ENCODE measurements at regions not wholly inside any gene's neighbourhood (a gene's known extent, or its start where the extent isn't known, plus 50 kb on each side); places are given as distances from the start of the nearest gene placed in this dataset.

DNA sequence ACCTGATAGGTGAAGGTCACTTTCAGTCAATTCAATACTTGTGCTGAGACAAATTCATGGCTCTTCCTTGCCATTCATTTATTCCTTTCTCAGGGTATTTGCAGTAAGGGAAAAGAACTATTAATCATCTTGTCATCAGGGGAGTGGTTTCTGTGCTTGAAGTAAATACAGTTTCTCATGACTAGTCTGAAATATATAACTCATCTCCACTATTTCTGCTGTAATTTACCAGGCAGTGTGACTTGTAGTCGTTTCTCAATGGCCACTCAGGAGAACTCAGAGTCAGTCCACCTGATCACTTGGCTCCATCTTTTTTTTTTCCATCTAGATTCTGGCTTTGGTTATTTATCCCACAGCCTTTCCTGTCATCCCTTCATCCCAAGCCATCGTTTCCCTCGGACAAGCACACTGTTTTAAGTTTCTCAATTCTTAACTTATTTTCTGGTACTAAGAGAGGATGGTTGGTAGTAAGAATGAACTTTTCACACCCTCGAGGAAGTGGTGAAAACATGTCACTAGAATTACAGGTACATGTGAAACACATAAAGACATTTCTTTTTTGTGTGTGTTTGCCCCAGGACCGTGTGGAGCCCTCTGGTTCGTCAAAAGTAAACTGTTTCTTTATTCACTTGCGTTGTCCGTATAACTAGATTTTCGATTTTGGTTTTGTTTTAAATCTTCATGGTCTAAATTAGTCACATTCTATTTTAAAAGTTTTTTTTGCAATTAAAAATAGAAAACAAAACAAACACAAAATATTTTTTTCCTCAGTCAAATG, 620.2 kb downstream of the ZBBX start:
- TF ChIP-seq, protein P1, sequence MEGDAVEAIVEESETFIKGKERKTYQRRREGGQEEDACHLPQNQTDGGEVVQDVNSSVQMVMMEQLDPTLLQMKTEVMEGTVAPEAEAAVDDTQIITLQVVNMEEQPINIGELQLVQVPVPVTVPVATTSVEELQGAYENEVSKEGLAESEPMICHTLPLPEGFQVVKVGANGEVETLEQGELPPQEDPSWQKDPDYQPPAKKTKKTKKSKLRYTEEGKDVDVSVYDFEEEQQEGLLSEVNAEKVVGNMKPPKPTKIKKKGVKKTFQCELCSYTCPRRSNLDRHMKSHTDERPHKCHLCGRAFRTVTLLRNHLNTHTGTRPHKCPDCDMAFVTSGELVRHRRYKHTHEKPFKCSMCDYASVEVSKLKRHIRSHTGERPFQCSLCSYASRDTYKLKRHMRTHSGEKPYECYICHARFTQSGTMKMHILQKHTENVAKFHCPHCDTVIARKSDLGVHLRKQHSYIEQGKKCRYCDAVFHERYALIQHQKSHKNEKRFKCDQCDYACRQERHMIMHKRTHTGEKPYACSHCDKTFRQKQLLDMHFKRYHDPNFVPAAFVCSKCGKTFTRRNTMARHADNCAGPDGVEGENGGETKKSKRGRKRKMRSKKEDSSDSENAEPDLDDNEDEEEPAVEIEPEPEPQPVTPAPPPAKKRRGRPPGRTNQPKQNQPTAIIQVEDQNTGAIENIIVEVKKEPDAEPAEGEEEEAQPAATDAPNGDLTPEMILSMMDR (IDR thresholded peaks at IDR 0.05) = no peak
- no peak overlapping the region for H3K4me3 ChIP-seq
- DNase-seq (ENCODE audit: low spot score) (no peak), ATAC-seq (ENCODE audit: insufficient number of reproducible peaks, low FRiP score, low read depth) (no peak)
- H3K4me1 ChIP-seq (ENCODE audit: control insufficient read depth in 1 of 2, low read depth in 2 of 2) = no peaks in the 10 kb centered on the region
- H3K27ac ChIP-seq = no peak overlapping the region
- no peaks in the 10 kb centered on the region for H3K27me3 ChIP-seq (replicated peaks; ENCODE audit: insufficient read depth)
- H3K36me3 ChIP-seq = no peaks in the 10 kb centered on the region
- H3K9me3 ChIP-seq = no peaks in the 10 kb centered on the region

DNA sequence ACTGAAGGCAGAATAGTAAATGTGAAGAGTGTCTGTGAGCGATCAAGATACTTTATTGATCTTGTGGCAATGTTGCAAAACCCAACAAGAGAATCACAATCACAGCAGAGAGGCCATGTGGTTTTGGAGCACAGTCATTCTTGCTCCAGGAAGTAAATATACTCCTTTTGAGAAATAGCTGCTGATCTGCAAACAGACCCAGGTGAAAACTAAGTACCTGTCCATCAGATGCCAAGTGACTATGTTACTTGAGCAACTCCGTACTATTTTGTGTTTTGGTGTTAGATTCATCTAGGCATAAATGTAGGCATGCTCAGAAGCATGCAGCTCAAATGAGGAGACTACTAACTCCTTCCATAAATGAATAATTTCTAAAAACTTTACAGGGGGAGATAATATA, 627.9 kb downstream of the ZBBX start:
- TF ChIP-seq, protein P1 (IDR thresholded peaks at IDR 0.05) = no peak
- Histone ChIP-seq H3K36me3 (no peaks in the 10 kb centered on the region), H3K9me3 (no peaks in the 10 kb centered on the region), H3K4me1 (ENCODE audit: control insufficient read depth in 1 of 2, low read depth in 2 of 2) (no peaks in the 10 kb centered on the region), H3K27ac (no peak overlapping the region), H3K4me3 (no peak overlapping the region), H3K27me3 (replicated peaks; ENCODE audit: insufficient read depth) (no peaks in the 10 kb centered on the region)
- DNase-seq (ENCODE audit: low spot score) = no peak
- ATAC-seq (ENCODE audit: insufficient number of reproducible peaks, low FRiP score, low read depth) = no peak

DNA sequence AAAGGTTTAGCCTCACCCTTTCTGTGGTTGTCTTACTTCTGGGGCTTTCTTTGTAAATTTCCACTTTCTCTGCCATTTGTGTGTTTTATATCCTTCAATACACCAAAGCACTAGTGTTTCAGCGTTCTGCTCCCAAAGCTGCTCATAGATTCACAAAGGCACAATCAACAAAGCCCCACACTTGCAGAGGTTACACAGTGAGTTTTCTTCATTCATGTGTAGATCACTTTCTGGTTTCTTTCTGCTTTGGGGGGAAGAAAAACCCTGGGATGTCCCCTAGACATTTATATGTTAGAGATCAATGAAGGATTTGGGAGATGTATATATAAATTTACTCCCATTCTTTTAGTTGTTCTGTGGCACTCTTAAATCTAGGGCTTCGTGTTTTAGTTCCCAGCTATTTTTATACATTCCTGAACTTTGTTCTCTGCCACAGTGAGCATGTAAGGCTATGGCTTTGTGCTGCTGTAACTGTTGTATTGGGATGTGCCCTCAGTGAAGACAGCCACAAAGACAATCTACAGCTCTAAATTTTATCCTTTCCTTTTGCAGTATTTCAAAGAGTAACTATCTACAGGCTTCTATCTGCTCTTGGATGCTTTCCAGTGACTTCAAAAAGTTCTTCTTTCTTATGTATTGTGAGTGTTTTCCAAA, 636.5 kb downstream of the ZBBX start:
- H3K36me3 ChIP-seq = no peaks in the 10 kb centered on the region
- H3K9me3 ChIP-seq = no peaks in the 10 kb centered on the region
- DNase-seq (ENCODE audit: low spot score) = no peak
- no peaks in the 10 kb centered on the region for H3K4me1 ChIP-seq (ENCODE audit: control insufficient read depth in 1 of 2, low read depth in 2 of 2)
- no peak overlapping the region for H3K4me3 ChIP-seq
- no peak for ATAC-seq (ENCODE audit: insufficient number of reproducible peaks, low FRiP score, low read depth)
- no peak overlapping the region for H3K27ac ChIP-seq
- TF ChIP-seq, protein P1 (IDR thresholded peaks at IDR 0.05) = no peak
- no peaks in the 10 kb centered on the region for H3K27me3 ChIP-seq (replicated peaks; ENCODE audit: insufficient read depth)

DNA sequence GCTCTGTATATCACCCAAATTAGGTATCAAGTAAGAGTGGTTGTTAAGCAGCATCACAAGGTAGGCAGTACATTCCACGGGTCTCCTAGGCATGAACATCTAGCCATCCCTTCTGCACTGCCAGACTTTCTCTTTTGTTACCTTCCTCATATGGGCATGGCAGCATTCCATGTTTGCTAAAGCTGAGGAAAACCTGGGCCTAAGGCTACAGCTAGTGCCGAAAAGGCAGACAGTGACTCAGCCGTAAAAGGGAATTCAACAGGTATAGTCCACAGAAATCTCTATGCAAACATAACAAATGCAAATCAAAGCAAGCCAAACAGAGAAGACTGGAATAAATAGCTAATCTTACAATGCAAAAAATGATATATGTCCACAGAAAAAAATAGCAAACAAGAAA, 645.4 kb downstream of the ZBBX start:
- H3K9me3 ChIP-seq = no peaks in the 10 kb centered on the region
- no peak for DNase-seq (ENCODE audit: low spot score)
- ATAC-seq (ENCODE audit: insufficient number of reproducible peaks, low FRiP score, low read depth) = no peak
- no peak overlapping the region for H3K4me3 ChIP-seq
- TF ChIP-seq, protein P1 (IDR thresholded peaks at IDR 0.05) = no peak
- H3K27me3 ChIP-seq (replicated peaks; ENCODE audit: insufficient read depth) = no peaks in the 10 kb centered on the region
- no peaks in the 10 kb centered on the region for H3K36me3 ChIP-seq
- H3K27ac ChIP-seq = no peak overlapping the region
- H3K4me1 ChIP-seq (ENCODE audit: control insufficient read depth in 1 of 2, low read depth in 2 of 2) = no peaks in the 10 kb centered on the region

DNA sequence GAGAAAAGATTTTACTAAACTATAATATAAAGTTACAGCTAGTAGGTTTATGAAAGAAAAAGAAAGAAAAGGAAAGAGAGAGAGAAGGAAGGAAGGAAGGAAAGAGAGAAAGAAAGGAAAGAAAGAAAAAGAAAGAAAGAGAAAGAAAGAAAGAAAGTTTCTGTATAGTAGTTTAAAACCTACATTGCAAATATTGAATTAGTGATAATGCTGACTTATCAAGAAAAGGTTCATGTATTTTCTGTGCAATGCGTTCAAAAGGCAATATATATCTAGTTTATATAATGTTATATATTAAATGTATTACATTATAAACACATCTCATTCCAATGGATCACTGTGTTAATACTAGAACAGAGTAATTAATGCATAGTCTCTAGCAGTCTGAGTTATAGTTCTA, 648.4 kb downstream of the ZBBX start:
- DNase-seq (ENCODE audit: low spot score) (no peak), ATAC-seq (ENCODE audit: insufficient number of reproducible peaks, low FRiP score, low read depth) (no peak)
- Histone ChIP-seq H3K36me3 (no peaks in the 10 kb centered on the region), H3K9me3 (no peaks in the 10 kb centered on the region), H3K27me3 (replicated peaks; ENCODE audit: insufficient read depth) (no peaks in the 10 kb centered on the region), H3K4me1 (ENCODE audit: control insufficient read depth in 1 of 2, low read depth in 2 of 2) (no peaks in the 10 kb centered on the region), H3K27ac (no peak overlapping the region), H3K4me3 (no peak overlapping the region)
- TF ChIP-seq, protein P1 (IDR thresholded peaks at IDR 0.05) = no peak
